GM23248 (cell line): ENCODE measurements at regions not wholly inside any gene's neighbourhood (a gene's known extent, or its start where the extent isn't known, plus 50 kb on each side); places are given as distances from the start of the nearest gene placed in this dataset.

Source experiments
- EZH2 ChIP-seq: fragments of 200-600 bp; sonication (generic); IDR thresholded peaks from 2 replicates; pipeline ENCODE4 v1.6.1; 2018; ENCODE audit warnings: antibody characterized with exemption, mild to moderate bottlenecking; ENCODE audit not compliant: insufficient read depth, poor library complexity, severe bottlenecking
- EZH2phosphoT487 ChIP-seq: fragments of 200-600 bp; sonication (generic); IDR thresholded peaks from 2 replicates; pipeline ENCODE4 v1.6.1; 2018; ENCODE audit warnings: antibody characterized with exemption, moderate library complexity, mild to moderate bottlenecking, low read depth; ENCODE audit not compliant: insufficient read depth

DNA sequence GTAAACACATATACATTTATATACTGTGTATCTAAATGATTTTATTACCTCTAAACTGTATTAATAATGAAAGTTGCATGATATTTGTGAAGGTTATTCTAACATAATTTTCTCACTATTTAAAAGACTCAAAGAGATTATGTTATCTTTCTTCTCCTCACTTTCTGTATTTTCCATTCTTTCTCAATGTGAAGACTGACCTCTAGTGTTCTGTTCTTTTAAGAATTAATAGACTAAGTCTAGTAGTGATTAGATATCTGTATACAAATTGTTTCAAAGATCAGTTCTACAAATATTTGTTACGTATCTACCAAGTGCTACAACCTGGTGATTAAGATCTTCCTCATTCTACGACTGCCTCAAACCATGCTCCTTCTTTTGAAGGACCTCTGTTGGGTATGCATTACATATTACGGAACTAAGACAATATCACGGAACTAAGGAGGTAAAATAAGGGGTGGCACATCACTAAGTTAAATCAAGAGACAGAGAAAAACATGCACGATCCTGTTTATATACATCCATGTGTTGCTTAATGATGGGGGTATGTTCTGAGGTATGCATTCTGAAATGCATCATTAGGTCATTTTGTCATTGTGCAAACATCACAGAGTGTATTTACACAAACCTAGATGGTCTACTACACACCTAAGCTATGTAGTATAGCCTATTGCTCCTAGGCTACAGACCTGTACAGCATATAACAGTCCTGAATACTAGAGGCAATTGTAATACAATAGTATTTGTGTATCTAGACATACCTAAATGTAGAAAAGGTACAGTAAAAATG lies 161.5 kb upstream of the KBTBD8 start:
- no peak for TF ChIP-seq EZH2
- TF ChIP-seq EZH2phosphoT487, result no peak
